ENCODE measurements at regions not wholly inside any gene's neighbourhood (a gene's known extent, or its start where the extent isn't known, plus 50 kb on each side); places are given as distances from the start of the nearest gene placed in this dataset.

DNA sequence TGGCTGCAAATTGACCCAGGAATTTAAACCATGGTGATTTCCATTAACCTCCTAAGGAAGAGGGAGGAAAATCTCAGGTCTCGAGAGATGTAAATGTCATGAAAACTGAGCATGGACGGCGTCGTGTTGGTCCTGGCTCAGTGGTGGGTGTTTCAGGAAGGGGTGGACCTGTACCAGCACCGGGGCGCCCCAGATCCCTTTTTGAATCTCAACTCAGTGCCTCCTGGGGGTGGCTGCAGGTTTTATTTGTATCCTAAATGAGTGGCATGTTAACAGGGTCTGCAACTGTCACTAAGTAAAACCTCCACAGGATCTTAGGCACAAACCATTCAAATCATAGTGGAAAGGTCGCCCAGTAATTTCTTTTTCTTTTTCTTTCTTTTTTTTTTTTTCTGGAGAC is 101.3 kb downstream of the ASCL4 start:
- DNase-seq: no peak
- intact Hi-C loops (cut with DNase I; ENCODE audit: low total_unique reads) (no loop called here), in situ Hi-C loops (cut with MboI; ENCODE audit: low sequenced_read_pairs in 4 of 4) (loop anchor here in 1 of 4 donors (25.0 kb wide), 1 partner anchor 213 kb away; no protein-coding TSS in a partner anchor)
- TF ChIP-seq CTCF (IDR thresholded peaks at IDR 0.05 in 4 of 5, conservative IDR thresholded peaks at IDR 0.05 in 1 of 5) (no peak), POLR2A (IDR thresholded peaks at IDR 0.05) (no peak)
- Histone ChIP-seq H3K27me3 (peaks cover 0 to 4% (median 0%) of the 10 kb centered on the region in 3 donors), H3K9me3 (no peaks in the 10 kb centered on the region), H3K27ac (no peak overlapping the region), H3K4me1 (no peaks in the 10 kb centered on the region), H3K4me3 (no peak overlapping the region), H3K36me3 (no peaks in the 10 kb centered on the region)
- ATAC-seq: no peak

- H3K4me3 ChIP-seq: no peak overlapping the region
- H3K36me3 ChIP-seq: no peaks in the 10 kb centered on the region
- H3K27me3 ChIP-seq: no peaks in the 10 kb centered on the region
- in situ Hi-C loops (cut with MboI; ENCODE audit: low sequenced_read_pairs in 4 of 4): loop anchor here in 3 of 4 donors (10.0 to 25.0 kb wide), 3 partner anchors 200 to 223 kb away; partner anchors contain the start of gene PWP1 (in 1 of the 3)
- TF ChIP-seq POLR2A (IDR thresholded peaks at IDR 0.05) (no peak), CTCF (IDR thresholded peaks at IDR 0.05 in 4 of 5, conservative IDR thresholded peaks at IDR 0.05 in 1 of 5) (peak in 3 of 5 experiments; percentile 29 to 43 (median 35))
- no peak for DNase-seq
- H3K4me1 ChIP-seq: no peaks in the 10 kb centered on the region
- intact Hi-C loops (cut with DNase I; ENCODE audit: low total_unique reads): loop anchor here (10.0 kb wide), 1 partner anchor 210 kb away; no protein-coding TSS in a partner anchor
- H3K27ac ChIP-seq: no peak overlapping the region
- H3K9me3 ChIP-seq: no peaks in the 10 kb centered on the region
- ATAC-seq: no peak
These were observed 110.5 kb downstream of the ASCL4 start for GRCh38 chr12:107884769-107885694.

DNA sequence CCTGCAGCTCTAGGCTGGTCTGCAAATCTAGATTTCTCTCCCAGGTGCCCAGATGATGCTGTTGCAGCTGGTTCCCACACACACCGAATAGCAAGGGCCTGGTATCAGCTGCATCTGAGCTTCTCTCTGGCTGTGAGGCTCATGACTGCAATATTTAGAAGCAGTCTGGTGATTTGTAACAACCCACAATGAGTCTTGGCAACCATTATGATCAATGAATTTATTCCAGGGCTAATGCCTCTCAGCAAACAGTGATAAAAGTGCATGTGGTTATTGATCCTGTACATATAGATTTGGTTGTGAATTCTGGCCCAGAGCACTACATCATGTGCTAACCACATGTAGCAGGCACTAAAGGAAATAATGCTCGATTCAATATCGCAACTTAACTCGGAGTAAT is 114.3 kb downstream of the ASCL4 start:
- intact Hi-C loops (cut with DNase I; ENCODE audit: low total_unique reads): loop anchor here (10.0 kb wide), 1 partner anchor 214 kb away; no protein-coding TSS in a partner anchor
- TF ChIP-seq POLR2A (IDR thresholded peaks at IDR 0.05) (no peak), CTCF (IDR thresholded peaks at IDR 0.05 in 4 of 5, conservative IDR thresholded peaks at IDR 0.05 in 1 of 5) (no peak)
- ATAC-seq (no peak), DNase-seq (no peak)
- Histone ChIP-seq H3K9me3 (no peaks in the 10 kb centered on the region), H3K27ac (no peak overlapping the region), H3K27me3 (no peaks in the 10 kb centered on the region), H3K4me1 (no peaks in the 10 kb centered on the region), H3K36me3 (no peaks in the 10 kb centered on the region), H3K4me3 (no peak overlapping the region)
- in situ Hi-C loops (cut with MboI; ENCODE audit: low sequenced_read_pairs in 4 of 4): loop anchor here in 3 of 4 donors (10.0 to 25.0 kb wide), 3 partner anchors 204 to 226 kb away; partner anchors contain the start of gene PWP1 (in 1 of the 3)

DNA sequence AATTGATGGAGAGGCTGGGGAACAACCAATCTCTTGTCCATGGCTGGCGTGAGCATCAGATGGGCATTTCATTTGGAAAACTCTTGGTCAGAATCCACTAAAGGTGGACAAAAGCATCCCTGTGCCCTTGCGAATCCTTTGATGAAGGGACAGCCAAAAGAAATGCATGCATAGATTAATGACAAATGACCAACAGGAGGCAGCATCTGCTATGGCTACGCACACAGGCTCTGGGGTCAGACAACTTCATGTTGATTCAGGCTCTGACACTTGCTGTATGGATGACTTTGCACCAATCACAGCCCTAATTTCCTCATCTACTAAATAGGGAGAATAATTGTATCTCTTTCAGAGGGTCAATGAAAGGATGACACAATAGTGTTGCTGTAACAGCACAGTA is 117.5 kb downstream of the ASCL4 start:
- Histone ChIP-seq H3K4me3 (no peak overlapping the region), H3K27me3 (no peaks in the 10 kb centered on the region), H3K4me1 (no peaks in the 10 kb centered on the region), H3K9me3 (no peaks in the 10 kb centered on the region), H3K27ac (no peak overlapping the region), H3K36me3 (no peaks in the 10 kb centered on the region)
- intact Hi-C loops (cut with DNase I; ENCODE audit: low total_unique reads): no loop called here
- no peak for TF ChIP-seq CTCF (IDR thresholded peaks at IDR 0.05 in 4 of 5, conservative IDR thresholded peaks at IDR 0.05 in 1 of 5)
- TF ChIP-seq POLR2A (IDR thresholded peaks at IDR 0.05): no peak
- in situ Hi-C loops (cut with MboI; ENCODE audit: low sequenced_read_pairs in 4 of 4): loop anchor here in 1 of 4 donors (25.0 kb wide), 1 partner anchor 230 kb away; no protein-coding TSS in a partner anchor
- ATAC-seq (no peak), DNase-seq (no peak)

Data from gastrocnemius medialis (tissue), 4 donors.